PC-9 (cell line): ENCODE measurements at regions not wholly inside any gene's neighbourhood (a gene's known extent, or its start where the extent isn't known, plus 50 kb on each side); places are given as distances from the start of the nearest gene placed in this dataset.

ENCODE experiments used
- BruUV-seq: library from RNA; stranded (reverse); fragments of 400-500 nt; replicated peaks from 2 replicates; lab custom pipeline; 2021; lab: Mats Ljungman, UMichigan
- CTCF ChIA-PET: fragments of 300-600 bp; sonication (Branson Sonifier 250); formaldehyde crosslinking; loops from one replicate; lab custom pipeline; 2022; ENCODE audit warnings: antibody characterized with exemption; lab: Charles Lee
- POLR2A ChIA-PET: fragments of 300-600 bp; sonication (Branson Sonifier 250); formaldehyde crosslinking; loops from one replicate; lab custom pipeline; 2022; ENCODE audit warnings: antibody characterized with exemption; ENCODE audit not compliant: unreplicated experiment; lab: Charles Lee
- DNase-seq, 2 experiments: peaks; one replicate each; pipeline versions ENCODE4 v3.0.0 to v3.0.0-alpha.2; 2015 to 2022; ENCODE audit warnings: mixed read lengths in 1 of 2
- H2AFZ ChIP-seq: fragments of 200-600 bp; sonication (generic); 2 replicates; pipeline ENCODE4 v1.8.1; 2017; ENCODE audit warnings: antibody characterized with exemption
- H3F3A ChIP-seq: fragments of 200-600 bp; sonication (generic); 2 replicates; pipeline ENCODE4 v1.8.1; 2017; ENCODE audit warnings: antibody characterized with exemption, mild to moderate bottlenecking, low read depth; ENCODE audit not compliant: insufficient read depth
- H3K27ac ChIP-seq: fragments of 200-600 bp; sonication (generic); 2 replicates; pipeline ENCODE4 v1.6.1; 2016; ENCODE audit warnings: mixed run types
- H3K27me3 ChIP-seq: fragments of 200-600 bp; sonication (generic); 2 replicates; pipeline ENCODE4 v1.6.1; 2016; ENCODE audit warnings: low read depth, mixed run types; ENCODE audit not compliant: insufficient read depth
- H3K36me3 ChIP-seq: fragments of 200-600 bp; sonication (generic); 2 replicates; pipeline ENCODE4 v1.6.1; 2016; ENCODE audit warnings: low read depth, mixed run types
- H3K4me1 ChIP-seq: fragments of 200-600 bp; sonication (generic); replicated peaks from 2 replicates; pipeline ENCODE4 v1.6.1; 2016; ENCODE audit warnings: mixed run types; ENCODE audit not compliant: insufficient read depth
- H3K4me2 ChIP-seq: fragments of 200-600 bp; sonication (generic); 2 replicates; pipeline ENCODE4 v1.6.1; 2017; ENCODE audit warnings: mixed run types
- H3K4me3 ChIP-seq: fragments of 200-600 bp; sonication (generic); 2 replicates; pipeline ENCODE4 v1.6.1; 2016; ENCODE audit warnings: mixed run types
- H3K79me2 ChIP-seq: fragments of 200-600 bp; sonication (generic); 2 replicates; pipeline ENCODE4 v1.6.1; 2017; ENCODE audit warnings: low read depth, mixed run types
- H3K9me2 ChIP-seq: fragments of 200-600 bp; sonication (generic); 2 replicates; pipeline ENCODE4 v1.8.1; 2017; ENCODE audit warnings: mild to moderate bottlenecking; ENCODE audit not compliant: insufficient read depth
- H3K9me3 ChIP-seq: fragments of 200-600 bp; sonication (generic); 2 replicates; pipeline ENCODE4 v1.8.1; 2016; ENCODE audit warnings: low read depth; ENCODE audit not compliant: insufficient read depth
- H4K20me1 ChIP-seq: fragments of 200-600 bp; sonication (generic); 2 replicates; pipeline ENCODE4 v1.8.1; 2017; ENCODE audit not compliant: insufficient read depth
- EZH2 ChIP-seq: fragments of 200-600 bp; sonication (generic); IDR thresholded peaks from 2 replicates; pipeline ENCODE4 v1.8.0; 2017; ENCODE audit warnings: antibody characterized with exemption, low read depth
- intact Hi-C: fragments of 100-400 bp; cut with micrococcal nuclease; formaldehyde crosslinking; loops from one replicate; pipeline ENCODE4 v1.10.0; 2022; ENCODE audit not compliant: unreplicated experiment
- TF ChIP-seq, protein P1 (sequence below): fragments of 200-600 bp; sonication (generic); conservative IDR thresholded peaks from 2 replicates; pipeline ENCODE4 v1.6.1; 2017; ENCODE audit warnings: mixed run types, antibody characterized with exemption, mild to moderate bottlenecking, moderate library complexity

DNA sequence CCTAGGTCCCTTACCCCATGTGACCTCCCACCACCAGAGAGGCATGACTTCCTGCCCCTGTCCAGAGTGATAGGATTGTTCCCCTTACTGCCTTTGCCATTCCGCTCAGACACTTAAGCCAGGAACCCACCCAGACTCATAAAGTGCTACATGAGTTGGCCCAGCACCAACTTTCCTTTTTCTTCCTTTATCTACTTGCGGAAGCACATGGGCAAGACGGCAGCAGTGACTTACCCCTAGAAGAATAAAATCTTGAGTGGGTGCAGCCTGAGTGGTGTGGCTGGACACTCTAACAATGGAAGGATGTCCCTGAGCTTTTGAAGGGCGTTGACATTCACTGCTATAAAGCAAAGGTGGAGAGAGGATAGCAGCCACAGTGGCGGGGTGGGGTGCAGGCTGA lies 100.1 kb downstream of the MAB21L3 start:
- no peaks in the 10 kb centered on the region for H3K36me3 ChIP-seq
- DNase-seq, result no peak
- TF ChIP-seq, protein P1, sequence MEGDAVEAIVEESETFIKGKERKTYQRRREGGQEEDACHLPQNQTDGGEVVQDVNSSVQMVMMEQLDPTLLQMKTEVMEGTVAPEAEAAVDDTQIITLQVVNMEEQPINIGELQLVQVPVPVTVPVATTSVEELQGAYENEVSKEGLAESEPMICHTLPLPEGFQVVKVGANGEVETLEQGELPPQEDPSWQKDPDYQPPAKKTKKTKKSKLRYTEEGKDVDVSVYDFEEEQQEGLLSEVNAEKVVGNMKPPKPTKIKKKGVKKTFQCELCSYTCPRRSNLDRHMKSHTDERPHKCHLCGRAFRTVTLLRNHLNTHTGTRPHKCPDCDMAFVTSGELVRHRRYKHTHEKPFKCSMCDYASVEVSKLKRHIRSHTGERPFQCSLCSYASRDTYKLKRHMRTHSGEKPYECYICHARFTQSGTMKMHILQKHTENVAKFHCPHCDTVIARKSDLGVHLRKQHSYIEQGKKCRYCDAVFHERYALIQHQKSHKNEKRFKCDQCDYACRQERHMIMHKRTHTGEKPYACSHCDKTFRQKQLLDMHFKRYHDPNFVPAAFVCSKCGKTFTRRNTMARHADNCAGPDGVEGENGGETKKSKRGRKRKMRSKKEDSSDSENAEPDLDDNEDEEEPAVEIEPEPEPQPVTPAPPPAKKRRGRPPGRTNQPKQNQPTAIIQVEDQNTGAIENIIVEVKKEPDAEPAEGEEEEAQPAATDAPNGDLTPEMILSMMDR, result no peak
- TF ChIP-seq EZH2, result no peak
- intact Hi-C loops, result no loop called here
- CTCF ChIA-PET, result no interaction called here
- no peak overlapping the region for H3K27ac ChIP-seq
- H3K4me2 ChIP-seq, result no peak overlapping the region
- no peaks in the 10 kb centered on the region; the same call in 1 of the 2 replicates for H3K9me3 ChIP-seq
- no peaks in the 10 kb centered on the region for H3K79me2 ChIP-seq
- POLR2A ChIA-PET, result no interaction called here
- no TSS peak for BruUV-seq
- H2AFZ ChIP-seq, result no peak overlapping the region
- H3K27me3 ChIP-seq, result no peaks in the 10 kb centered on the region
- H3F3A ChIP-seq, result no peaks in the 10 kb centered on the region
- H4K20me1 ChIP-seq, result no peaks in the 10 kb centered on the region
- H3K4me3 ChIP-seq, result no peak overlapping the region
- no peaks in the 10 kb centered on the region for H3K4me1 ChIP-seq
- H3K9me2 ChIP-seq, result no peaks in the 10 kb centered on the region

DNA sequence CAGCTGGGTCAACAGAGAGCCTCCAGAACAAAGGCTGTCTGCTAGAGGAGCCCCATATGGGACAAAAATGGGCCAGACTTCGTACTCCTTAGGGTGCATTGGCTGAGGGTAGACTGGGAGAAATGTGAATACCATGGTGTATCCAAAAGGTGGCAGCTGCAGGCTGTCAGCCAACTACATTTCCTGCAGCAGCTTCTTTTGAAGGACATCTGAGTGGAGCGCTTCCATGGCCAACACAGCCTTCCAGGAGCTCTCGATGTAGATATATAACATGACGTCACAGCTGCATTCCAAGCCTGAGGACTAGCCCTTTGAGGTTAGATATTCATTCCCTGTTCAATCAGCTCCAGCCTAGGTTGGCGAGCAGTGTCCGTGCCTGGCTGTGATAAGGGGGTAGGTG lies 107.7 kb downstream of the MAB21L3 start:
- no peaks in the 10 kb centered on the region for H4K20me1 ChIP-seq
- no peaks in the 10 kb centered on the region for H3K9me2 ChIP-seq
- no peaks in the 10 kb centered on the region; the same call in 1 of the 2 replicates for H3F3A ChIP-seq
- POLR2A ChIA-PET, result no interaction called here
- no peak for DNase-seq
- TF ChIP-seq, protein P1, result no peak
- H3K79me2 ChIP-seq, result no peaks in the 10 kb centered on the region
- no peaks in the 10 kb centered on the region for H3K9me3 ChIP-seq
- H2AFZ ChIP-seq, result no peak overlapping the region
- CTCF ChIA-PET, result no interaction called here
- no peaks in the 10 kb centered on the region for H3K36me3 ChIP-seq
- no peaks in the 10 kb centered on the region for H3K27me3 ChIP-seq
- intact Hi-C loops, result no loop called here
- no peak overlapping the region for H3K4me3 ChIP-seq
- peaks cover 15% of the 10 kb centered on the region for H3K4me1 ChIP-seq
- H3K4me2 ChIP-seq, result no peak overlapping the region
- no peak overlapping the region for H3K27ac ChIP-seq
- no TSS peak for BruUV-seq

DNA sequence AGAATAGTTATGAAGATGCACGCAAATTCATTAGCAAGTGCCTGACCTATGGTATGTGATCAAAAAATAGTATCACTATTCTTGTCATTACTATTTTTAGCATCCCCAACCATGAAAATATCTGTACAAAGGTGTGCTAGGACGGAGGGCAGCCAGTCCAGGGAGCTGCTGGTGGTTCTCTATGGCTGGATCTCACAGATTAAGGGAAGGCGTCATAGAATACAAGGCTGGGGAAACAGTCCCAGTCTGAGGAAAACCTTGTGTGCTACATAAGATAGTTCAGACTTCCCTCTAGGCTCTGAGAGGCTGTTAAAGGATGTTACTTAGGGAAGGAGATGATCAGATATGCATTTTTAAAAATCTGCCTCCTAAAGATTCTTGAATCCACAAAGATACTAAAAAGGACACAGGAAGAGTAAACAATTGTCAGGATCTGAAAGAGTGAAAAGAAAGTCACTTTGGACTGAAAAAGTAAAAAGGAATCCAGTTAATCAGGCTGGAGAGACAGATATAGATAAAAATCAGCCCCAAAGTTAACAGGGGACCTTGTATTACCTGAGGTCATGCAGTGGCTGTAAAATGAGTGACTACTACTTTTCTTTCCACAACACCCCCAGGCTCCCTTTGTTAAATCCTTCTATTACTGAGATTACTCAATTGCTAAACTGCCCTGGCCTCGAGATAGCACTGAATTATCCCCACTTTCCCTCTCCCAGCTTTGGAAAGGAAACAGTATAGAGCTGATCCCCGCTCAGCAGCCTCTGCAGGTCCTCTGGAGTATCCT lies 108.6 kb downstream of the MAB21L3 start:
- H2AFZ ChIP-seq, result no peak overlapping the region
- intact Hi-C loops, result no loop called here
- H3K9me3 ChIP-seq, result no peaks in the 10 kb centered on the region
- peaks cover 15% of the 10 kb centered on the region for H3K4me1 ChIP-seq
- CTCF ChIA-PET, result no interaction called here
- no peaks in the 10 kb centered on the region for H3K36me3 ChIP-seq
- no TSS peak for BruUV-seq
- H3K4me2 ChIP-seq, result 0 out of 2 replicates have a peak overlapping the region, but pooled peaks have one; percentile 5
- POLR2A ChIA-PET, result no interaction called here
- no peaks in the 10 kb centered on the region; the same call in 1 of the 2 replicates for H3F3A ChIP-seq
- H3K27ac ChIP-seq, result no peak overlapping the region
- no peaks in the 10 kb centered on the region for H4K20me1 ChIP-seq
- H3K4me3 ChIP-seq, result no peak overlapping the region
- peak in 1 of 2 experiments; percentile 56 for DNase-seq
- no peaks in the 10 kb centered on the region for H3K9me2 ChIP-seq
- no peaks in the 10 kb centered on the region for H3K27me3 ChIP-seq
- TF ChIP-seq EZH2, result no peak
- TF ChIP-seq, protein P1, result no peak
- no peaks in the 10 kb centered on the region for H3K79me2 ChIP-seq
